ENCODE measurements at regions not wholly inside any gene's neighbourhood (a gene's known extent, or its start where the extent isn't known, plus 50 kb on each side); places are given as distances from the start of the nearest gene placed in this dataset.

GRCh38 chr1:208425096-208425495, 180.9 kb upstream of the PLXNA2 start:
- H3K36me3 ChIP-seq (replicated peaks; ENCODE audit: insufficient read depth, low read length), result no peaks in the 10 kb centered on the region
- H3K9me2 ChIP-seq (replicated peaks; ENCODE audit: insufficient read depth, low read length), result no peaks in the 10 kb centered on the region
- TF ChIP-seq EZH2phosphoT487 (IDR thresholded peaks at IDR 0.05; ENCODE audit: low read length), result no peak
- no peak for TF ChIP-seq EZH2 (optimal IDR thresholded peaks at IDR 0.05; ENCODE audit: low read depth, low read length)
- TF ChIP-seq CTCF (IDR thresholded peaks at IDR 0.05; ENCODE audit: low read length), result no peak
- no peak overlapping the region for H3K4me3 ChIP-seq (ENCODE audit: low read length)
- DNase-seq, result no peak
- H3K4me2 ChIP-seq (ENCODE audit: low read depth, low read length), result no peak overlapping the region
- no peaks in the 10 kb centered on the region for H3K4me1 ChIP-seq (ENCODE audit: low read length)
- no peak overlapping the region for H3K9ac ChIP-seq (ENCODE audit: low read length)
- H4K20me1 ChIP-seq (ENCODE audit: insufficient read depth, low read length), result no peaks in the 10 kb centered on the region
- H3K27me3 ChIP-seq (replicated peaks; ENCODE audit: insufficient read depth, low read length), result no peaks in the 10 kb centered on the region
- no peak overlapping the region for H2AFZ ChIP-seq (ENCODE audit: low read length)
- H3F3A ChIP-seq (ENCODE audit: insufficient read depth, low read length), result no peaks in the 10 kb centered on the region
- no peaks in the 10 kb centered on the region for H3K79me2 ChIP-seq (ENCODE audit: low read length)
- H3K9me3 ChIP-seq (replicated peaks; ENCODE audit: insufficient read depth, low read length), result no peaks in the 10 kb centered on the region
- H3K27ac ChIP-seq (ENCODE audit: low read length), result no peak overlapping the region

GRCh38 chr1:208430220-208430619, 186.0 kb upstream of the PLXNA2 start:
- no peak for DNase-seq
- no peaks in the 10 kb centered on the region for H4K20me1 ChIP-seq (ENCODE audit: insufficient read depth, low read length)
- H3K9ac ChIP-seq (ENCODE audit: low read length), result no peak overlapping the region
- H2AFZ ChIP-seq (ENCODE audit: low read length), result no peak overlapping the region
- H3K27ac ChIP-seq (ENCODE audit: low read length), result no peak overlapping the region
- no peaks in the 10 kb centered on the region for H3K36me3 ChIP-seq (replicated peaks; ENCODE audit: insufficient read depth, low read length)
- no peaks in the 10 kb centered on the region for H3F3A ChIP-seq (ENCODE audit: insufficient read depth, low read length)
- H3K4me3 ChIP-seq (ENCODE audit: low read length), result no peak overlapping the region
- TF ChIP-seq EZH2phosphoT487 (IDR thresholded peaks at IDR 0.05; ENCODE audit: low read length) (no peak), EZH2 (optimal IDR thresholded peaks at IDR 0.05; ENCODE audit: low read depth, low read length) (no peak), CTCF (IDR thresholded peaks at IDR 0.05; ENCODE audit: low read length) (no peak)
- no peaks in the 10 kb centered on the region for H3K27me3 ChIP-seq (replicated peaks; ENCODE audit: insufficient read depth, low read length)
- no peaks in the 10 kb centered on the region for H3K79me2 ChIP-seq (ENCODE audit: low read length)
- H3K4me2 ChIP-seq (ENCODE audit: low read depth, low read length), result no peak overlapping the region
- no peaks in the 10 kb centered on the region for H3K9me2 ChIP-seq (replicated peaks; ENCODE audit: insufficient read depth, low read length)
- H3K9me3 ChIP-seq (replicated peaks; ENCODE audit: insufficient read depth, low read length), result no peaks in the 10 kb centered on the region
- no peaks in the 10 kb centered on the region for H3K4me1 ChIP-seq (ENCODE audit: low read length)

GRCh38 chr1:208431721-208432120, 187.5 kb upstream of the PLXNA2 start:
- Histone ChIP-seq H3K9me3 (replicated peaks; ENCODE audit: insufficient read depth, low read length) (no peaks in the 10 kb centered on the region), H3K9me2 (replicated peaks; ENCODE audit: insufficient read depth, low read length) (no peaks in the 10 kb centered on the region), H3K4me2 (ENCODE audit: low read depth, low read length) (no peak overlapping the region), H3K27ac (ENCODE audit: low read length) (no peak overlapping the region), H3K79me2 (ENCODE audit: low read length) (no peaks in the 10 kb centered on the region), H3K9ac (ENCODE audit: low read length) (no peak overlapping the region), H3K36me3 (replicated peaks; ENCODE audit: insufficient read depth, low read length) (no peaks in the 10 kb centered on the region), H3K4me1 (ENCODE audit: low read length) (no peaks in the 10 kb centered on the region), H3K27me3 (replicated peaks; ENCODE audit: insufficient read depth, low read length) (no peaks in the 10 kb centered on the region), H4K20me1 (ENCODE audit: insufficient read depth, low read length) (no peaks in the 10 kb centered on the region), H2AFZ (ENCODE audit: low read length) (no peak overlapping the region), H3F3A (ENCODE audit: insufficient read depth, low read length) (no peaks in the 10 kb centered on the region), H3K4me3 (ENCODE audit: low read length) (no peak overlapping the region)
- TF ChIP-seq CTCF (IDR thresholded peaks at IDR 0.05; ENCODE audit: low read length), result no peak
- no peak for TF ChIP-seq EZH2phosphoT487 (IDR thresholded peaks at IDR 0.05; ENCODE audit: low read length)
- no peak for TF ChIP-seq EZH2 (optimal IDR thresholded peaks at IDR 0.05; ENCODE audit: low read depth, low read length)
- DNase-seq, result no peak

All from MM.1S (cell line).